Lung microvascular endothelial cell (primary cell): ENCODE measurements at regions not wholly inside any gene's neighbourhood (a gene's known extent, or its start where the extent isn't known, plus 50 kb on each side); places are given as distances from the start of the nearest gene placed in this dataset.

Experiments
- DNase-seq, 2 donors: peaks; one replicate each; pipeline versions ENCODE4 v3.0.0 to v3.0.0-alpha.2; 2010; ENCODE audit warnings: low read depth in 2 of 2

DNA sequence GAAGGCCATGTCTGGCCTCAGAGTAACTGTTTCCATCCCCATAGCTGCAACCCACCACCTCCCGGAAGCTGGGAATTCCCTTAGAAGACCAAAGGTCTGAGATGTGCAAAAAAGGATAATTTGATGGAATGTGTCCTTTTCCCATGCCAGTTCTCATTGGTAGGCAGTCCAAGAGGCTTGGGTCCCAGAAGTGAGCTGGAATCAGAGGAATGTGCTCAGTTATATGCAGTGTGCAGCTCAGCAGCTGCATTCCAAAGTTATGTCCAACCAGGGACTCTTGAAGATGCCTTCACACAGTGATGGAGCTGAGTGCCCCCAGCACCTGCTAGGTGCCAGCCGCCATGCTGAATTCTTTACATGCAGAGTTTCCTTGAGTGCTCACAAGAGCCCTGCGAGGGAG lies 583.9 kb upstream of the TBX3 start:
- DNase-seq, result no peak

GRCh38 chr12:115267464-115267863 lies 583.5 kb upstream of the TBX3 start:
- DNase-seq, result no peak

DNA sequence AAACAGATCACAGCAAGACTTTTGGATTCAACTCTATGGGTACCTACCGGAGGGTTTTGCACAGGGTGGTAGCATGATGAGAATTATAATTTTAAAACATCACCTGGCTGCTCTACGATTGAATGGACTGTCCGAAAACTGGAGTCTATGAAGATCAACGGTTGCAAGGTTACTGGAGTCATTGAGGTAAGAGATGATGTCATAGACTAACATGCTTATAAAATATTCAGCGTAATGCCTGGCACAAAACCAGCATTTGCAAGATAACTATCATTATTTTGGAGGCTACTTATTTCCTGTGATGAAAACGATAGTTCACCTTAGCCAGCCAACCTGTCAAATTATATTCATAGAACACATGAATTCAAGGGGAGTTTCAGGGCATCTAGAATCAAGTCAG lies 580.6 kb upstream of the TBX3 start:
- DNase-seq, result no peak

DNA sequence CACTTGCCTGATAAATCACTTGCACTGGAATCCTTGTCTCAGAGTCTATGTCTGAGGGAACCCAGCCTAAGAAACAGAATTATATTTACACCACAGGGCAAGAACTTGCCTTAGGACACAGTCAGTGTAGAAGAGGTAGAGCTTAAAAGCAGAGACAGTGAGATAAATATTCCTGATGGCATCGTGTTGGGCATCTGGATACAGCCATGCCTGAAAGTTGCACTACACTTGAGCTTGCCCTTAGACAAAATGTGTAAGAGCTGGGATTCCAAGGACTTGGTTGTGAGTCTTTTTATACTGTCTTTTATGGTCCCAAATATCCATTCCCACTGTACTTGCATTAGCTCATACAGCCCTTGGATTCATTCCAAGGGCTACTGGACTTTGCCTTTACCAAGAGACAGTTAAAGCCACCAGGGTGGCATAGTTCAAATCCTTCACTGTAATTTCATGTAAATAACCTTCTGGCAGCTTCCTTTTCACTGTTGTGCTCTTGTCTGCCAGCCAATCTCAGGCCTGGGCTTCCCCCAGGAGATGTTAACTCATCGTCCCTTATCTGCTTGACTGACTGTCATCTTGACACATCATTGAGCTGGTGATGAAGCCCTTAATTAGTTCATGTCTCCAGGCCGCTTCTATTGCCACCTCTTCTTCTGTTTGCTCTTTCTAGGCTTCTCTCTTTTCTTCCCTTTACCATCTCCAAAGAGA lies 577.9 kb upstream of the TBX3 start:
- DNase-seq, result no peak

- DNase-seq, result no peak
These were observed 577.0 kb upstream of the TBX3 start for GRCh38 chr12:115260762-115261675.

- DNase-seq, result no peak
These were observed 576.2 kb upstream of the TBX3 start for GRCh38 chr12:115259968-115260747.

GRCh38 chr12:115257791-115258190 lies 573.8 kb upstream of the TBX3 start:
- peak in 1 of 2 donors; percentile 38 for DNase-seq

GRCh38 chr12:115255962-115256361 lies 572.0 kb upstream of the TBX3 start:
- no peak for DNase-seq

GRCh38 chr12:115255257-115255656 lies 571.3 kb upstream of the TBX3 start:
- no peak for DNase-seq

DNA sequence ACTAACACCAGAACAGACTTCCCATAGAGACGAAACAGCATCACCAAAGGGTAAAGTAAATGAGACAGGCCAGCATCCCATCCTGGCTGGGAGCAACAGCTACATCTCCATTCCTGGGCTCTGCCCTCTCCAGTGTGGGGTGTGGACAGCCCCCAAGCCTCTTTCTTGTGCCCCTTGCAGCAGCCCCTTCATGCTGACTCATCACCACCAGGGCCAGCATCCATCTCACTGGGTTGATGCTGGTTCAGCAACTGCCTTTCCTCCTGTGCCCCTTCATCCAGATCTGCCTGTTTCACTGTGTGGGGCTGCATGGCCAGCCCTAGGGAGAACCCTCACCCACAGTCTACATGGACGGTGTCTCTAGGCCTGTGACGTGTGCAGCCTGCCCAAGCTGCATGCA lies 569.1 kb upstream of the TBX3 start:
- DNase-seq, result no peak

- DNase-seq, result no peak
These were observed 567.8 kb upstream of the TBX3 start for GRCh38 chr12:115251727-115252126.

DNA sequence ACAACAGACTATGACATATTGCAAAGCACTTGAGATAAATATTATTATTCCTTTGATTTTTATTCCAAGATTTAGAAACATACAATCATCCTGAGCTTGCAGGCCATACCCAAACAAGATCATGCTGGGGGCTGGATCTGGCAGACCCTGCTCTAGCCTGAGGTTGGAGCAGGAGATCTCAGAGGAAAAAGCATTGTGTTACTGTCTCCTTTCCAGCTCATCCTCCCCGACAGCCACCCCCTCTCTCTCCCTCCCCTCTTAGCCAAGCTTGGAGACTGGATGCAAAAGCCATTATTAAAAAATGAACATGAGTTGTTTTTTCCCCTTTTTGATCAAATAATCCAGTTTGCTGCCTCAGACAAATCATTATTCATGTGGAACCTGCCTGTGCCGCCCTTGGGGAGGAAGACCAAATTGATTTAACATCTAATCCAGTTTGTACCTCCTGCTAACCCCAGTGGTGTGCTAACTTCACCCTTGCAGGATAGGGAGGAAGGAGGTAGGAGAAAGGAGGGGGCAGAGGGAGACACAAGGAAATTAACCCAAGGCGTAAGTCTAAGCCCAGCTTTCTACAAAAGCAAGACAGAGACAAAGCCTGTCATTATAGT lies 565.8 kb upstream of the TBX3 start:
- DNase-seq, result no peak

DNA sequence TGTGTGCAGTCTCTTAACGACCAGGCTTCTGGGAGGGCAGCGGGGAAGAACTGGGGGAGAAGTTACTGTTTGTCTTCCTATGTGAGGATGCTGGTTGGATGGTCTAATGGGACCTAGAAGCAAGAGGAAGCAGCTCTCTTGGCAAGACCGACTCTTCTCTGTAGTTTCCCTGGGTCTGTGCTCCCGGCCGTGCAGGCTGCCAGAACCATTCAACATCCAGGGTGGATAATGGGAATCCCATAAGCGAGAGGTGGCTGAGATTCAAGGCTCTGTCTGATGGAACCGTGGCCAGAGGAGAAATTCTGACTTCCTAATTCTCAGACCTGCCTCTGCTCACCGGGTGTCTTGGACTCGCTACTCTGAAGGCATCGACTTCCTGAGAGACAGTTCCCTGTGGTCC lies 561.0 kb upstream of the TBX3 start:
- DNase-seq, result no peak

- DNase-seq, result no peak
These were observed 560.1 kb upstream of the TBX3 start for GRCh38 chr12:115243933-115244628.

- DNase-seq, result no peak
These were observed 556.3 kb upstream of the TBX3 start for GRCh38 chr12:115240251-115240650.

DNA sequence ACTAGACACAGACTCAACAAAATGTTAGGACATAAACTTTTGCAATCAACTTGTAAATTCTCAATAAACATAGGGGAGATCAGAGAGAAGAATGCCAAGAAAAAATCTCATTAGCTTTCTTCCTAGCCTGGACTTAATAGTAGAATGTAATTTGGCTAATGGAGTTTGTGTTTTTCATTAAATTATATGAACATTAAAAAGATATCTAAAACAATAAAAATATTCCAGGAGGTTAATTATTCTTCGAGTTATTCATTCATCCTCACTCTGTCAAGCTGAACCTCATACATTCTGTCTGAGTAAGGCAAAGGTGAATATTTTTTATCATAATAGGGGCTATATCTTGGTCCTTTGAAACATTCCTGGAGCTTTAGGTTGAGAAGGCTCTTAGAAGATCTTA lies 551.9 kb upstream of the TBX3 start:
- DNase-seq, result no peak

DNA sequence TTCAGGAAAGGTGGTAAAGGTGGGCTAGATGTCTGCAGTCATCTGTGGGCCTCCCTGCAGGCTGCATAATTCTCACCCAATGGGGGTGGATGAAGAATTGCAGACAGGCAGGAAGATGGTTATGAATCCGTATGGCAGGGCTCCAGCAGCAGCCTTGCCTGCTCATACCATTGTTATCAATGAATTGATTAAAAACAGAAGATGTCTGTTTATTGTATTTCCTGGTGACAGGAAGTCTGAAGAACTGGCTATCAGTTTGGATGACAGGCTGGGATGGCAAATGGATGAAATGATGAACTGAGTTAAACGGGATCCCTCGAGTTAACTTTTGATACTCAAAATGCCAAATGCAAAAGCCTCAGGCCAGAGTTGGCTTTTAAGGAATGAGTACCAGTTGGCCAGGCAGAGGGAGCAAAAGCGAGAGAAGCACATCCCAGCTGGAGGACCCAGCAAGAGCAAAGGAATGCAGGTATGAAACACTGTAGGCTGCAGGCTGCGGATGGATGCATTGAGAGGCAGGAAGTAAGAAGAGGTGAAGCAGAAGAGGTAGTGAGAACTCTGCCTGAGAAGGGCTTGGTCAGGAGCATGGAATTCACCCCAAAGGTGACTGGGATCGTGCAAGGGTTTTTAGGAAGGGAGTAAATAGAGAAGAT lies 550.0 kb upstream of the TBX3 start:
- no peak for DNase-seq

GRCh38 chr12:115232455-115233156 lies 548.6 kb upstream of the TBX3 start:
- no peak for DNase-seq

DNA sequence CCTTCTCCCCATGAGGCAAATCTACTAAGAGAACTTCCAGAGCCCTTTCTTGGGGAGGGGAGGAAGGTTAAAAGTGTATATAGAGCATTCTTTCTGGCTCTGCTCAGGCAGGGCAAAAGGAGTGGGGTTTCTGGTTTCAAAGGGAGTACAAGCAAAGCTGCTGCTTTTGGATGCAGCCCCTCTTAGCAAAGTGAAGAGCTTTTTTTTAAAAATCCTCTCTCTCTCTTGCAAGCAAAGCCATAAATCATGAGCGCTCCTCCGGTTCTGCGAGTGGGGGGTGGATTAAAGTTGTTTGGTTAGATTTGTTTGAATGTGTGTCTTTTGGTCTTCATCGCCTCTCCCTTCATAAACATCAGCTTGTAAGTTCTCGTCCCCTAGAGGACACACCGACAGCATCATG lies 546.6 kb upstream of the TBX3 start:
- no peak for DNase-seq

- no peak for DNase-seq
These were observed 545.5 kb upstream of the TBX3 start for GRCh38 chr12:115229517-115229916.
